Uterus (tissue), 3 donors: ENCODE measurements at regions not wholly inside any gene's neighbourhood (a gene's known extent, or its start where the extent isn't known, plus 50 kb on each side); places are given as distances from the start of the nearest gene placed in this dataset. TPM values are rescaled to one million over a fixed set of nuclear protein-coding genes. Genes with fewer than 3 reads are reported as not detected.

ENCODE experiments used
- DNase-seq, 2 donors: peaks; one replicate each; pipeline ENCODE4 v3.0.0-alpha.2; 2019 to 2020
- H3K27ac ChIP-seq, 2 donors: fragments of 200-600 bp; sonication (generic); 1 replicate in 1 of 2; 2 replicates in 1 of 2; pipeline ENCODE4 v1.5.1; 2016 to 2018
- H3K27me3 ChIP-seq, 2 donors: fragments of 200-600 bp; sonication (generic); one replicate each; pipeline ENCODE4 v1.5.1; 2018 to 2019; ENCODE audit warnings: control low read depth in 1 of 2
- H3K36me3 ChIP-seq, 2 donors: fragments of 200-600 bp; sonication (generic); one replicate each; pipeline ENCODE4 v1.5.1; 2019; ENCODE audit warnings: control low read depth in 1 of 2
- H3K4me1 ChIP-seq, 2 donors: fragments of 200-600 bp; sonication (generic); one replicate each; pipeline ENCODE4 v1.5.1; 2018 to 2019; ENCODE audit warnings: control low read depth in 1 of 2
- H3K4me3 ChIP-seq, 2 donors: fragments of 200-600 bp; sonication (generic); 1 replicate in 1 of 2; 2 replicates in 1 of 2; pipeline ENCODE4 v1.5.1; 2018 to 2019; ENCODE audit warnings: mild to moderate bottlenecking in 1 of 2
- H3K9me3 ChIP-seq, 2 donors: fragments of 200-600 bp; sonication (generic); one replicate each; pipeline ENCODE4 v1.5.1; 2019; ENCODE audit warnings: control low read depth in 1 of 2
- POLR2A ChIP-seq, 2 donors: fragments of 450-650 bp; IDR thresholded peaks; one replicate each; pipeline ENCODE4 v1.6.1; 2016; ENCODE audit warnings: antibody characterized with exemption in 2 of 2, mild to moderate bottlenecking in 1 of 2, moderate library complexity in 1 of 2
- intact Hi-C: fragments of 100-400 bp; cut with DNase I; formaldehyde crosslinking; loops from one replicate; pipeline ENCODE4 v1.15.1; 2023; ENCODE audit warnings: low total_unique reads
- small RNA-seq: library from RNA; depleted of rRNA; stranded (forward); fragments of <200 nt; gene quantifications from one replicate; pipeline ENCODE3, GENCODE V24; 2016
- TF ChIP-seq, protein P1 (sequence below), 4 experiments: fragments of 200-600 bp in 2 of 4; fragments of 450-650 bp in 2 of 4; sonication (generic) in 2 of 4; IDR thresholded peaks; one replicate each; pipeline ENCODE4 v1.5.1; 2016 to 2019; ENCODE audit warnings: antibody characterized with exemption in 4 of 4, mild to moderate bottlenecking in 2 of 4, moderate library complexity in 1 of 4
- donor health status: DM: yes; HTN: yes; CAD: no.

DNA sequence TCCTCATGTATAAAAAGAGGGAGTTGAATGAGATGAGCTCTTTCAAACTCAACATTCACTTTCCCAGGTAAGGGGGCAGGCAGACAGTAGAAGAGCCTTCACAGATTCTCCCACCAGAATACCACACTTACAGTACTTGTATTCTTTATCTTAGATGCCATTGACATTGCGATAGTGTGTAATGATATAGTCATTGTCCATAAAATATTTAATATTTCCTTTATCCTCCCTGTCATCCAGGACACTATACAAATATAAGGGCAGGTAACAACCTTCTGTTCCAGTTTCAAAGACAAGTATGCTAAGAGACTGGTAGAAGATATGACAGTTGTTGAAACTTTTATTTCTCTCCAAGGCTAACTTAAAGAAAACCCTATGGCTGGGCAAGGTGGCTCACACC, 56.5 kb upstream of the MTF2 start:
- Histone ChIP-seq H3K36me3 (no peaks in the 10 kb centered on the region), H3K9me3 (no peaks in the 10 kb centered on the region), H3K4me1 (no peaks in the 10 kb centered on the region), H3K4me3 (no peak overlapping the region), H3K27me3 (no peaks in the 10 kb centered on the region), H3K27ac (no peak overlapping the region)
- TF ChIP-seq, protein P1, sequence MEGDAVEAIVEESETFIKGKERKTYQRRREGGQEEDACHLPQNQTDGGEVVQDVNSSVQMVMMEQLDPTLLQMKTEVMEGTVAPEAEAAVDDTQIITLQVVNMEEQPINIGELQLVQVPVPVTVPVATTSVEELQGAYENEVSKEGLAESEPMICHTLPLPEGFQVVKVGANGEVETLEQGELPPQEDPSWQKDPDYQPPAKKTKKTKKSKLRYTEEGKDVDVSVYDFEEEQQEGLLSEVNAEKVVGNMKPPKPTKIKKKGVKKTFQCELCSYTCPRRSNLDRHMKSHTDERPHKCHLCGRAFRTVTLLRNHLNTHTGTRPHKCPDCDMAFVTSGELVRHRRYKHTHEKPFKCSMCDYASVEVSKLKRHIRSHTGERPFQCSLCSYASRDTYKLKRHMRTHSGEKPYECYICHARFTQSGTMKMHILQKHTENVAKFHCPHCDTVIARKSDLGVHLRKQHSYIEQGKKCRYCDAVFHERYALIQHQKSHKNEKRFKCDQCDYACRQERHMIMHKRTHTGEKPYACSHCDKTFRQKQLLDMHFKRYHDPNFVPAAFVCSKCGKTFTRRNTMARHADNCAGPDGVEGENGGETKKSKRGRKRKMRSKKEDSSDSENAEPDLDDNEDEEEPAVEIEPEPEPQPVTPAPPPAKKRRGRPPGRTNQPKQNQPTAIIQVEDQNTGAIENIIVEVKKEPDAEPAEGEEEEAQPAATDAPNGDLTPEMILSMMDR (IDR thresholded peaks at IDR 0.05), result no peak
- no peak for TF ChIP-seq POLR2A (IDR thresholded peaks at IDR 0.05)
- DNase-seq, result no peak
- intact Hi-C loops, result no loop called here

DNA sequence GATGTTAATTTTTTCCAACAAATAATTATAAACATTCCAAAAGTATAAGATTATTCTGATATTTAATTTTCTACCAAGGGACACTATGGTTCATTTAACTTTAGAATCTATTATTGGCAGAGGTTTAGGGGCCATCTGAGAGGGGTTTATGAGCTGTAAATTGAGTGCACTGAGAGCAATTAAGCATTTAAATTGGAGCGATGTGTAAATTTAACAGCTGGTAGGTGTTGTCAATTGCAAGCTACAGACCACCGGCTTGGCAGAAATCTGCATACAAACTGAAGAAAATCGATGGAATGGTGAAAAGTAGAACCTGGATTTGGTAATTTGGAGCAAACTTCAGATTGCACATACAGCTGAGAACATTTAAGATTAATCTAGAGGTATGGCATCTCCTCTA, 55.8 kb upstream of the MTF2 start:
- Histone ChIP-seq H3K27ac (no peak overlapping the region), H3K36me3 (no peaks in the 10 kb centered on the region), H3K27me3 (no peaks in the 10 kb centered on the region), H3K9me3 (no peaks in the 10 kb centered on the region), H3K4me1 (no peaks in the 10 kb centered on the region), H3K4me3 (no peak overlapping the region)
- intact Hi-C loops, result no loop called here
- TF ChIP-seq, protein P1 (IDR thresholded peaks at IDR 0.05), result no peak
- TF ChIP-seq POLR2A (IDR thresholded peaks at IDR 0.05), result no peak
- no peak for DNase-seq

DNA sequence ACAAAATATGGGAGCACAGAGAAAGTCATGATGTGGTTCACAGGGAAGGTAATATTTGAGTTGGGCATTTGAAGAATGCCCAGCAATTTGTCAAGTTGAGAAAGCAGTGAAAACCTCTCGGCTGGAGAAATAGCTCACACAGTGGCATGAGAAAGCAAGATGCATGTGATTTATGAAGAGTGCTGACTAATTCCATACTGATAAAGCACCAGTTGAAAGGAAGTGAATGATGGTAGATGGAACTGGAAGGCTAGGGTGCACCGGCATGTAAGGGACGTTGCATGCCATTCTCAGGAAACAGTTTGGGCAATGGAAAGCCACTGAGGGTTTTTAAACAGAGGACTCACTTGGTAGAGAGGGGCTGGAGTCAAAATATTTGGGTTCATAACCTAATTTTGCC, 53.5 kb upstream of the MTF2 start:
- H3K27ac ChIP-seq, result no peak overlapping the region
- DNase-seq, result no peak
- H3K36me3 ChIP-seq, result no peaks in the 10 kb centered on the region
- no peak for TF ChIP-seq POLR2A (IDR thresholded peaks at IDR 0.05)
- TF ChIP-seq, protein P1 (IDR thresholded peaks at IDR 0.05), result no peak
- H3K9me3 ChIP-seq, result no peaks in the 10 kb centered on the region
- intact Hi-C loops, result no loop called here
- H3K4me1 ChIP-seq, result no peaks in the 10 kb centered on the region
- no peaks in the 10 kb centered on the region for H3K27me3 ChIP-seq
- no peak overlapping the region for H3K4me3 ChIP-seq

DNA sequence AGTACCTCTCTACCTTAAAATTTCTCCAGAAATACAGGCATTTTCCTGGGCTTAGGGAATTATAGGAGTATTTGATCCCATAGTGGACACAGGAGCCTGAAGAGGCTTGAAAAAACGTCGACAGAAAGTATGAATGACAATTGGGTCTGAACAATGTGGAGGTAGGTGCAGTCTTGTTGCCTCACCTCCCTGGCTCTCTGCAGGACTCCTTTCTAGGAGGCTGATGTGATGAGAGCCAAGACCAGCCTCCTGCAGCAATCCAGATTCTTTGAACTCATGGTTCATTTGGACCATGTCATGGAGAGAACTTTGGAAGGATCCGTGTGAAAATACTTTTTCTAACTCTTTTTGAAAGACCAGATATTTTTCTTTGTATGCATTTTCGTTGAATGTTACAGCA, 50.5 kb upstream of the MTF2 start:
- no peak overlapping the region for H3K27ac ChIP-seq
- H3K4me3 ChIP-seq, result no peak overlapping the region
- H3K9me3 ChIP-seq, result no peaks in the 10 kb centered on the region
- H3K4me1 ChIP-seq, result no peaks in the 10 kb centered on the region
- no peaks in the 10 kb centered on the region for H3K36me3 ChIP-seq
- H3K27me3 ChIP-seq, result no peaks in the 10 kb centered on the region
- no peak for TF ChIP-seq POLR2A (IDR thresholded peaks at IDR 0.05)
- TF ChIP-seq, protein P1 (IDR thresholded peaks at IDR 0.05), result no peak
- intact Hi-C loops, result no loop called here
- no peak for DNase-seq

Small RNA genes lying in the stretch of these regions (small RNA-seq; reads per million reads assigned to genes)
- gene RF00019 (not detected), gene RN7SKP123 (not detected)
